Liver (tissue), 3 donors: ENCODE measurements at regions not wholly inside any gene's neighbourhood (a gene's known extent, or its start where the extent isn't known, plus 50 kb on each side); places are given as distances from the start of the nearest gene placed in this dataset.
"Not testable (repeated sequence)": the region's sequence is repeated elsewhere in the genome, so short reads cannot be mapped to it uniquely, and the experiment has no call there.

Experiments
- SP1 ChIP-seq: IDR thresholded peaks from 2 replicates; pipeline ENCODE4 v1.6.1; 2018; ENCODE audit warnings: antibody characterized with exemption, mild to moderate bottlenecking
- YY1 ChIP-seq: IDR thresholded peaks from 2 replicates; pipeline ENCODE4 v1.6.1; 2016; ENCODE audit warnings: antibody characterized with exemption, mild to moderate bottlenecking
- TF ChIP-seq, protein P1 (sequence below): fragments of 150-350 bp; IDR thresholded peaks from 2 replicates; pipeline ENCODE4 v1.5.1; 2017; ENCODE audit warnings: improper control_type of control experiment, low read depth, low read length; ENCODE audit not compliant: missing input control
- donor health status: healthy.
- donor health status: healthy.

DNA sequence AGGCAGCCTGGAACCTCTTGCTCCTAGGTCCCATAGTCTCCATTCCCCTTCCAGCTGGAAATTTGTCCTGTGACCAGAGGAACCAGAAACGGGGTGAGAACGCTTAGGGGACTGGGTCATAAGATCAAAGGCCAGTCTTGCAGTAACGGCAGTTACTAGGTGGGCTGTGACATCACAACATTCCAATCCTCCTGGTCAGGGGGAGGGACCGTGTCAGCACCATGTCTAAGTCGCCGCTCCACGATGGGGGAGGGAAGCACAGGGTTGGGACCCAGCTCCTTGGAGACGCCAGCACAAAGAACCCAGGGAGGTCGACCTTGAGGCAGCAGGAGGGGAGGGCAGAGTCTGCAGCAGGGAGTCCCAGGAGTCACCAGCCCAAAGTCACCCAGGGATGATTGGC lies 158.3 kb downstream of the GOLGA6L22 start:
- TF ChIP-seq, protein P1, sequence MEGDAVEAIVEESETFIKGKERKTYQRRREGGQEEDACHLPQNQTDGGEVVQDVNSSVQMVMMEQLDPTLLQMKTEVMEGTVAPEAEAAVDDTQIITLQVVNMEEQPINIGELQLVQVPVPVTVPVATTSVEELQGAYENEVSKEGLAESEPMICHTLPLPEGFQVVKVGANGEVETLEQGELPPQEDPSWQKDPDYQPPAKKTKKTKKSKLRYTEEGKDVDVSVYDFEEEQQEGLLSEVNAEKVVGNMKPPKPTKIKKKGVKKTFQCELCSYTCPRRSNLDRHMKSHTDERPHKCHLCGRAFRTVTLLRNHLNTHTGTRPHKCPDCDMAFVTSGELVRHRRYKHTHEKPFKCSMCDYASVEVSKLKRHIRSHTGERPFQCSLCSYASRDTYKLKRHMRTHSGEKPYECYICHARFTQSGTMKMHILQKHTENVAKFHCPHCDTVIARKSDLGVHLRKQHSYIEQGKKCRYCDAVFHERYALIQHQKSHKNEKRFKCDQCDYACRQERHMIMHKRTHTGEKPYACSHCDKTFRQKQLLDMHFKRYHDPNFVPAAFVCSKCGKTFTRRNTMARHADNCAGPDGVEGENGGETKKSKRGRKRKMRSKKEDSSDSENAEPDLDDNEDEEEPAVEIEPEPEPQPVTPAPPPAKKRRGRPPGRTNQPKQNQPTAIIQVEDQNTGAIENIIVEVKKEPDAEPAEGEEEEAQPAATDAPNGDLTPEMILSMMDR: not testable (repeated sequence)
- not testable (repeated sequence) for TF ChIP-seq SP1, YY1
